ENCODE measurements at regions not wholly inside any gene's neighbourhood (a gene's known extent, or its start where the extent isn't known, plus 50 kb on each side); places are given as distances from the start of the nearest gene placed in this dataset.

DNA sequence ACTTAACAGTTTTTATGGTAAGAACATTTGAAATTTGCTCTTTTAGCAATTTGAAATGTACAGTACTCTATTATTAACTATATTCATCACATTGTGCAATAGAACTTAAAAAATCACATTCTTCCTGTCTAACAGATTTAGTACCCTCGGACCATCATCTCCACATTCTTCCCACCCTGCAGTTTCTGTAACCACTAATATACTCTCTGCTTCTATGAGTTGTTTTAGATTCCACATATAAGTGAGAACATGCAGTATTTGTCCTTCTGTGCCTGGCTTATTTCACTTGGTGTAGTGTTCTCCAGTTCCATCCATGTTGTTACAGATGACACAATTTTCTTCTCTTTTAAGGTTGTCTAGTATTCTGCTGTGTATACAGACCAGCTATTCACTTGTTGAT, 88.9 kb upstream of the SEC61G start:
- no peak for DNase-seq (ENCODE audit: low read depth, low spot score)

DNA sequence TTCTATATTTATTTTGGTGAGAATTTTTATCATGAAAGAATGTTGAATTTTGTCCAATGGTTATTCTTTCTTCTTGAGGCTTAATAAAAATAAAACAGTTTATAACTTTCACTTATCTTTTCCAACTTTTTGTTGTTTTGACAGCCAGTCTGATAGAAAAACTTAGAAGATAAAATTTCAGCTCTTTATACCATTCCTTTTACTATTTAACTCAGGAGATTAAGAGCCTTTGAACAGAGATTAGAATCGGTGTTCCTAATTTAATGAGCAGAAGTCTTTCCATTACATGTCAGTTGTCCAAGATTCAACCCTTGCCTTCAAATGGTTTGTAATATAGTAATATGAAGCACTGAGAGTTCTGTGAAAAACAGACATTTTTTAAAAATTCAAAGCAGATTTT, 97.8 kb upstream of the SEC61G start:
- no peak for DNase-seq (ENCODE audit: low read depth, low spot score)

DNA sequence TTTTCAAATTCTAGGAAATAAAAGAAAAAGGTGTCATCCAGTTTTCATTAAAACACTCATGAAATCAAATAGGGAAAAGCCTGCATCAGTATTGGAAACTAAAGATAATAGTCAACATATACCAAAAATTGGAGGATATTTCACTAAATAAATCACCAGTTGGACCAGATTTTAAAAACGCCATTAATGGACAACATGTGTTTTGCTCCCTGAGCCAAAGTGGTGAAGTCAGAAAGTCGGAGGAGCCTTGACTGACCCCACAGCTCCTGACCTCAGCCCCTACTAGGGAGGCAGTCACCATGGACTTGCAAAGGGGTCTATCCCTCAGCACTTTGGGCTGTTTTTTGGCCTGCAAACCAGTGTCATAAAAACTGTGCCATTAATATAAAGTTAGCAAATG, 98.3 kb upstream of the SEC61G start:
- DNase-seq (ENCODE audit: low read depth, low spot score) = no peak

- no peak for DNase-seq (ENCODE audit: low read depth, low spot score)
Measured at GRCh38 chr7:54858008-54858692, 99.1 kb upstream of the SEC61G start.

- DNase-seq (ENCODE audit: low read depth, low spot score) = no peak
Measured at GRCh38 chr7:54859066-54859465, 100.1 kb upstream of the SEC61G start.

- no peak for DNase-seq (ENCODE audit: low read depth, low spot score)
Measured at GRCh38 chr7:54859545-54859944, 100.5 kb upstream of the SEC61G start.

GRCh38 chr7:54860003-54860775, 101.2 kb upstream of the SEC61G start:
- DNase-seq (ENCODE audit: low read depth, low spot score) = no peak

- DNase-seq (ENCODE audit: low read depth, low spot score) = no peak
Measured at GRCh38 chr7:54860843-54861242, 101.8 kb upstream of the SEC61G start.

DNA sequence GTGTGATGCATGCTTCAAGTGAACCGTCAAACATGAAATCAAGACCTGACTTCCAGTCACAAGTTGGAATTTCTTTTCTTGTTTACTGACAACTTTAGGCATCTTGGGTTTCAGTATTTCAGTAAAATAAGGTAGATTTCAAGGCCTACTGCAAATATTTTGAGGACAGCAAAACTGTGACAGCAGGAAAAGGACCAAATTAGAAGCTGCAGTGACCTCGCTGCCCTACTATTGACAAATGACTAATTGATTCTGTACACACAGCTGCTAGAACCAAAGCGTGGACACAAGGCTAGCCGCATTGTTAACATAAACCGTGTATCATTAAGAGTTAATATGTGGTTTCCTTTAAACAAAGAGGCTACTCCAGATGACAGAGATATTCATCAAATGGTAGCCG, 105.7 kb upstream of the SEC61G start:
- no peak for DNase-seq (ENCODE audit: low read depth, low spot score)

DNA sequence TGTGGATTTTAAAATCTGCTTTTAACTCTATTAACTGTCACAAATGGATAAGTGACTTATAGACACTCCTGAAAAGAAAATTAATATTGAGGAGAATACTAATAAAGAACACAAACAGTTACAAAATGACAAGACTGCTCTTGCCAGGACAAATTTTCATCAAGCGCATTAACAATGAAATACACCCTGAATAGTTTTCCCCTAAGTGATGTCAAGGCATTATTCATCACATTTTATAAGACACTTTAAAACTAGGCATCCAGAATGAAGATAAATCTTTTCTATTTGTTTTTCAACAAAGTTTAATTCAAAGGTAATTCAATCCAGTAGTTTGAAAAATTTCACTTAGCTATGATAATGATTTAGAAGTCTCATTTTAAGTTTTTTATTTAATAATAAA, 110.5 kb upstream of the SEC61G start:
- no peak for DNase-seq (ENCODE audit: low read depth, low spot score)

DNA sequence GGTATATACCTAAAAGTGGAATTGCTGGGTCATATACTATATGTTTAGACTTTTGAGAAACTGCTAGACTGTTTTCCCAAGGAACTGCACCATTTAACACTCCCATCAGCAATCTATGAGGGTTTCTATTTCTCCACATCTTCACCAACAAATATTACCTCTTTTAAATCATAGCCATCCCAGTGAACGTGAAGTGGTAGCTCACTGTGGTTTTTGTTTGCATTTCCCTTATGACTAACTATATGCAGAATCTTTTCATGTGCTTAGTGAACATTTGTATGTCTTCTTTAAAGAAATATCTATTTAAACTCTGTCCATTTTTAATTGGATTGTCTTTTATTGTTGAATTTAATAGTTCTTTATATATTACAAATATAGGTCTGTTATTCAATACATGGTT, 115.8 kb upstream of the SEC61G start:
- DNase-seq (ENCODE audit: low read depth, low spot score) = no peak

- DNase-seq (ENCODE audit: low read depth, low spot score) = no peak
Measured at GRCh38 chr7:54877683-54878082, 118.7 kb upstream of the SEC61G start.

- DNase-seq (ENCODE audit: low read depth, low spot score) = no peak
Measured at GRCh38 chr7:54878339-54878738, 119.3 kb upstream of the SEC61G start.

GRCh38 chr7:54879776-54880175, 120.8 kb upstream of the SEC61G start:
- DNase-seq (ENCODE audit: low read depth, low spot score) = no peak

GRCh38 chr7:54880326-54880989, 121.4 kb upstream of the SEC61G start:
- DNase-seq (ENCODE audit: low read depth, low spot score) = no peak

DNA sequence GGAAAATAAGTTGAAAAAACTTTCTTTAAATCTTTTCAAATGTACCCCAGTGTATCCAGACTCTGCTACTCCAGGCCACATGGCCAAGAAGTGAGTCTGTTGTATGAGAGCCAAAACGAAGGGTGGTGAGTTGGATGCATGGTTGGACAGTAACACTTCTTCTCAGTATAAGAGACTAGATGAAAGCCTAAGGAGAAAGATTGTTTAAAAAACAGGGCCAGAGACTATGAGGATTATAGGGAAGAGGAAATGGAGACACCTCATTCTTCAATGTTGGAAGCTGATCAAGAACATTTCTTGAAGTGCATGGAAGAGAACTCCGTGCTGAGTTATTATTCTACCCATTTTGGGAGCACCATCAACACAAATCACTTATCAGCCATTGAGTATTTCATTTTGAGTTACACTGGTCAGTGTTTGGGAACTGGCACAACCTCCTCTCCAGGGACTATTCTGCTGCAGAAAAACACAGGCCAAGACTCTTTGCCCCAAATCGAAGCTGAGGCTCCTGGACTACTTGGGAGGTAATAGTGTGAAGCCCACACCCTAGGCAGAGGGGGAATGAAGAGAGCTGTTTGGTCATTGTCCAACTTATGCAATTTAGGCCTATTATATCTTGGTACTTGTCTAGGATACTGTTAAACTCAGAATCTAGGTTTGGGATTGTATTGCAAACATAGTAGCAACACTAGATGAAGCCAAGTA, 123.0 kb upstream of the SEC61G start:
- no peak for DNase-seq (ENCODE audit: low read depth, low spot score)

- DNase-seq (ENCODE audit: low read depth, low spot score) = no peak
Measured at GRCh38 chr7:54882694-54883093, 123.7 kb upstream of the SEC61G start.

DNA sequence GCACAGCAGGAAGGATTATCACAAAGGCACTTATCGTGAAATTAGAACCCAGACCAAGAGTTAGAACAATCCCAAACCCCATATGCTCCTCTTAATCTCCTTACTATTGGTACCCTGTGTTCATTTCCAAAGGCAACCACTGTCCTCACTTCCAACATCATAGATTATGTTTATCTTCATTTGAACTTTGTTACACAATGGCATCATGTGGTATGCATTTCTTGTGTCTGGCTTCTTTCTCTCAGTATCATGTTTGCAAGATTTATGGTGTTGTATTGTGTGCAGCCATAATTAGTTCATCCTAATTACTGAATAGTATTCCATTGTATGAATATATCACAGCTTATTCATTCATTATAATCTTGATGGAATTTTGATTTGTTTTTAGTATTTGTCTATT, 124.6 kb upstream of the SEC61G start:
- no peak for DNase-seq (ENCODE audit: low read depth, low spot score)

GRCh38 chr7:54885285-54885684, 126.3 kb upstream of the SEC61G start:
- no peak for DNase-seq (ENCODE audit: low read depth, low spot score)

GRCh38 chr7:54888067-54888733, 129.2 kb upstream of the SEC61G start:
- no peak for DNase-seq (ENCODE audit: low read depth, low spot score)

DNA sequence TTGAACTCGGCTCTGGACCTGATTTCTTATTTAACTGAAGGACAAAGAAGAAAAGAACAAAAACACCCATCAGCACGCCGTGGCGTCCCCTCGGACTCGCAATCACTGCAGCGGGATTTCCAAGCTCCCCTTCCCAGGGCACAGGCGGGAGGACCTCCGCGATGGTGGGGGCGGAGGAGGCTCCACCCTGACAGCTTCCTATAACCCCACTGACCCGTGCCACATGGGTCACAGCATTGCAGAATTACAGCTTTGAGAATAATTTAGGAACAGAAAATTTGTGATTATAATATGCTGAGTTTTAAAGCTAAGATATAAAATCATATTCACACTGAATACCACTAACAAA, 129.7 kb upstream of the SEC61G start:
- DNase-seq (ENCODE audit: low read depth, low spot score) = no peak

DNA sequence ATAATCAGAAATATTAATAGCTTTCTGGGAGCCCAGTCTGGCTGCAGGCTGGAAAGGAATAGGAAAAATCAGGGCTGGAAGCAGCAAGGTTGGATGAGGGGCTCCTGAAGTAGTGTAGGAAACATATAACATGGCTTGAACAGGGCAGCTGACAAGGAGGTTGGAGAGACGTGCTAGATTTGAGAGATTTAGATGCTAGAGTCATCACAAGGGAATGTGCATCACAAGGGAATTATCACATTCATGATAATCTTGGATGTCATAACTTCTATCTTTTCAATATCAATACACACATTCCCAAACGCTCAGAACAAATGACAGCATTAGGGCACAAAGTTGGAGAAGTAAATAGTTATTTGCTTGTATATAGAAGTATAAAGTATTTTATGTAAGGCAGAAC, 120.9 kb upstream of the EGFR start:
- no peak for DNase-seq (ENCODE audit: low read depth, low spot score)

Measured in brain pericyte (primary cell).